DND-41 (cell line): ENCODE measurements at regions not wholly inside any gene's neighbourhood (a gene's known extent, or its start where the extent isn't known, plus 50 kb on each side); places are given as distances from the start of the nearest gene placed in this dataset.

ENCODE experiments used
- ATAC-seq: fragments of 200-7000 bp; cut with Tn5 transposase; 3 replicates; pipeline ENCODE4 v1.9.1; 2021; ENCODE audit warnings: low read depth; ENCODE audit not compliant: insufficient read depth
- DNase-seq: peaks from one replicate; pipeline ENCODE4 v3.0.0-alpha.2; 2020
- H2AFZ ChIP-seq: 2 replicates; pipeline ENCODE4 v1.6.0; 2012; ENCODE audit warnings: low read depth, low read length
- H3K27ac ChIP-seq: 2 replicates; pipeline ENCODE4 v1.5.1; 2012; ENCODE audit warnings: low read length, inconsistent platforms
- H3K27me3 ChIP-seq: fragments of 200-600 bp; sonication (generic); 2 replicates; pipeline ENCODE4 v1.6.0; 2012; ENCODE audit warnings: low read length, mild to moderate bottlenecking, inconsistent platforms; ENCODE audit not compliant: insufficient read depth, poor library complexity
- H3K36me3 ChIP-seq: 2 replicates; pipeline ENCODE4 v1.5.1; 2012; ENCODE audit warnings: low read length, inconsistent platforms; ENCODE audit not compliant: insufficient read depth
- H3K4me1 ChIP-seq: 2 replicates; pipeline ENCODE4 v1.5.1; 2012; ENCODE audit warnings: mild to moderate bottlenecking, low read length; ENCODE audit not compliant: insufficient read depth
- H3K4me2 ChIP-seq: 2 replicates; pipeline ENCODE4 v1.6.0; 2012; ENCODE audit warnings: mild to moderate bottlenecking, moderate library complexity, low read length, inconsistent platforms; ENCODE audit not compliant: insufficient read depth
- H3K4me3 ChIP-seq, 2 experiments: fragments of 200-600 bp in 1 of 2; shearing (Covaris generic) in 1 of 2; 2 replicates each; pipeline ENCODE4 v1.5.1; 2012 to 2016; ENCODE audit warnings: inconsistent platforms in 2 of 2, low read length in 2 of 2, mild to moderate bottlenecking in 2 of 2, low read depth in 1 of 2, moderate library complexity in 1 of 2
- H3K79me2 ChIP-seq: 2 replicates; pipeline ENCODE4 v1.6.0; 2012; ENCODE audit warnings: low read length, inconsistent platforms; ENCODE audit not compliant: insufficient read depth
- H3K9ac ChIP-seq: 2 replicates; pipeline ENCODE4 v1.6.0; 2012; ENCODE audit warnings: low read depth, mild to moderate bottlenecking, inconsistent platforms, low read length, moderate library complexity
- H3K9me3 ChIP-seq: 2 replicates; pipeline ENCODE4 v1.5.1; 2012; ENCODE audit warnings: low read length, moderate library complexity, mild to moderate bottlenecking, inconsistent platforms; ENCODE audit not compliant: insufficient read depth, severe bottlenecking
- H4K20me1 ChIP-seq: 2 replicates; pipeline ENCODE4 v1.6.0; 2012; ENCODE audit warnings: low read length; ENCODE audit not compliant: insufficient read depth
- CTCF ChIP-seq: IDR thresholded peaks from 2 replicates; pipeline ENCODE4 v1.5.1; 2012; ENCODE audit warnings: borderline replicate concordance, low read length, moderate library complexity, mild to moderate bottlenecking; ENCODE audit not compliant: poor library complexity, severe bottlenecking; ENCODE audit errors: extremely low read depth
- EZH2 ChIP-seq: IDR thresholded peaks from 3 replicates; pipeline ENCODE4 v1.6.1; 2012; ENCODE audit warnings: borderline replicate concordance, low read depth, mild to moderate bottlenecking, moderate library complexity, low read length, inconsistent platforms; ENCODE audit not compliant: severe bottlenecking

GRCh38 chr2:239489481-239489880, 88.7 kb upstream of the HDAC4 start:
- no peak for TF ChIP-seq EZH2
- no peak for TF ChIP-seq CTCF
- H2AFZ ChIP-seq, result no peak overlapping the region
- H4K20me1 ChIP-seq, result no peaks in the 10 kb centered on the region
- H3K27me3 ChIP-seq, result no peaks in the 10 kb centered on the region
- H3K9me3 ChIP-seq, result no peaks in the 10 kb centered on the region
- ATAC-seq (peak; percentile 67), DNase-seq (no peak)
- H3K4me2 ChIP-seq, result no peak overlapping the region
- no peaks in the 10 kb centered on the region for H3K79me2 ChIP-seq
- H3K4me1 ChIP-seq, result no peaks in the 10 kb centered on the region
- H3K36me3 ChIP-seq, result no peaks in the 10 kb centered on the region
- no peak overlapping the region for H3K9ac ChIP-seq
- H3K27ac ChIP-seq, result no peak overlapping the region; the same call in 1 of the 2 replicates
- no peak overlapping the region for H3K4me3 ChIP-seq

GRCh38 chr2:239488125-239488524, 87.3 kb upstream of the HDAC4 start:
- Histone ChIP-seq H3K4me1 (no peaks in the 10 kb centered on the region), H2AFZ (no peak overlapping the region), H3K27me3 (no peaks in the 10 kb centered on the region), H3K79me2 (no peaks in the 10 kb centered on the region), H3K4me2 (no peak overlapping the region), H3K4me3 (no peak overlapping the region), H4K20me1 (no peaks in the 10 kb centered on the region), H3K36me3 (no peaks in the 10 kb centered on the region), H3K27ac (no peak overlapping the region), H3K9me3 (no peaks in the 10 kb centered on the region), H3K9ac (no peak overlapping the region)
- no peak for ATAC-seq
- no peak for TF ChIP-seq EZH2
- no peak for DNase-seq

GRCh38 chr2:239487272-239487671, 86.5 kb upstream of the HDAC4 start:
- DNase-seq (no peak), ATAC-seq (no peak)
- no peaks in the 10 kb centered on the region for H3K36me3 ChIP-seq
- H3K4me1 ChIP-seq, result no peaks in the 10 kb centered on the region
- H3K79me2 ChIP-seq, result no peaks in the 10 kb centered on the region
- H3K4me3 ChIP-seq, result no peak overlapping the region
- H3K27me3 ChIP-seq, result no peaks in the 10 kb centered on the region
- TF ChIP-seq CTCF (no peak), EZH2 (no peak)
- H3K9ac ChIP-seq, result no peak overlapping the region
- H3K9me3 ChIP-seq, result no peaks in the 10 kb centered on the region
- H4K20me1 ChIP-seq, result no peaks in the 10 kb centered on the region
- no peak overlapping the region for H3K4me2 ChIP-seq
- H3K27ac ChIP-seq, result no peak overlapping the region
- no peak overlapping the region for H2AFZ ChIP-seq

GRCh38 chr2:239485622-239486021, 84.8 kb upstream of the HDAC4 start:
- Histone ChIP-seq H3K4me3 (no peak overlapping the region), H3K27me3 (no peaks in the 10 kb centered on the region), H3K27ac (no peak overlapping the region), H3K79me2 (no peaks in the 10 kb centered on the region), H2AFZ (no peak overlapping the region), H3K4me2 (no peak overlapping the region), H3K4me1 (no peaks in the 10 kb centered on the region), H3K36me3 (no peaks in the 10 kb centered on the region), H3K9ac (no peak overlapping the region), H4K20me1 (no peaks in the 10 kb centered on the region), H3K9me3 (no peaks in the 10 kb centered on the region)
- DNase-seq, result no peak
- ATAC-seq, result no peak
- TF ChIP-seq CTCF (no peak), EZH2 (no peak)
